GM18499 (cell line): ENCODE measurements at regions not wholly inside any gene's neighbourhood (a gene's known extent, or its start where the extent isn't known, plus 50 kb on each side); places are given as distances from the start of the nearest gene placed in this dataset.

Experiments
- ATAC-seq: cut with Tn5 transposase; IDR thresholded peaks from one replicate; pipeline ENCODE4 v1.9.1; 2021; ENCODE audit warnings: moderate number of reproducible peaks; ENCODE audit not compliant: insufficient read depth, unreplicated experiment

GRCh38 chr13:64997438-64997837 is 2232.7 kb downstream of the PCDH9 start:
- no peak for ATAC-seq

DNA sequence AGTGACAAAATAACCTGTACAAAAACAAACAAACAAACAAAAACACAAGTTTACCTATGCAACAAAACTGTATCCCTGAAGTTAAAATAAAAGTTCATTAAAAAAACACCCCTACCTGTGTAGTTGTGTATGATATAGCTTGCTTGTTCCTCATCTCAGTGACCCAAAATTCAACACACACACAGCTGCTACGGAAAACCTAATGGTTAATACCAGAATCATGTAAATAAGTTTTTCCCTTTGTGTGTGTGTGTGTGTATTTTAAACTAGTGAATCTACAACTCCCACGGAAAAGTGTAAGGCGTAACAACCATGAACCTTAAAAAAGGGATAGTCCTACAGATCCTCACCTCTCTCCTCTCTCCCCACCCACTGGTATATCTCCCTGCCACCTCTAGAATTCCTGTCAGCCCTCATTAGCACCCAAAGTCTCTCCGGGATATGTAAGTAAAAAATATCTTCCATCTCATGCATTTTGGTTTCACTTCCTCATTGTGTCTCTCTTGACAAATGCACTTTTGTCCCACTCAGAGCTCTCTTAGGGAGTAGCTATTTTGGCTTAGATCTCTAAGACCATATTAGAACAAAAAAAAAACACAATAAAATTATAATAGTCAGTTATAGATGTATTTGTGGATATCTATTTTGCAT is 2236.5 kb downstream of the PCDH9 start:
- ATAC-seq = no peak

DNA sequence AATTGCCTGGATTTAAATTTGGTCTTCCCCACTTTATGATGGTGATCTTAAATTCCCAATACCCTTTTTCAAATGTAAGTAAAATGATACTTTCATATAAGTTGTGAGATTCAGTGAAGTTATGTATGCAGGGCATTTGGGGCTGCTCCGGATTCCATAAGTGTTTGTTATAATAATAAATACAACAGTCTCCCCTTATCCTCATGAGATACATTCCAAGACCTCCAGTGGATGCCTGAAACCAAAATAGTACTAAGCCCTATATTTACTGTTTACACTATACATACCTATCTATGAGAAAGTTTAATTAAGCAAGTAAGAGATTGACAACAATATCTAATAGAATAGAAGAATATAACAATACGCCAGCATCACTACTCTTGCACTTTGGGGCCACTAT is 2237.8 kb downstream of the PCDH9 start:
- no peak for ATAC-seq

DNA sequence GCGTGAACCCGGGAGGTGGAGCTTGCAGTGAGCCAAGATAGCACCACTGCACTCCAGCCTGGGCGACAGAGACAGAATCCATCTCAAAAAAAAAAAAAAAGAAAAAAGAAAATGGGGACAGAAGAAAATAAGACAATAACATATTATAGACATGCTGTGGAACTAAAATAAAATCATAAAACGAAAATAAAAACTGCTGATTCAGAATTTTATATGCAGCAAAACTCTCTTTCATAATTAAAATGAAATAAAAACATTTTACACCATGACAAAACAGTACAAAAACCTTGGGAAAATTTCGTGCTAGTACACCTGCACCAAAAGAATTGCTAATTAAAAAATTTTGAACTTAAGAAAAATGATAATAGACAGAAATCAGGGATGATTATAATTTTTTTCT is 2245.1 kb downstream of the PCDH9 start:
- no peak for ATAC-seq

DNA sequence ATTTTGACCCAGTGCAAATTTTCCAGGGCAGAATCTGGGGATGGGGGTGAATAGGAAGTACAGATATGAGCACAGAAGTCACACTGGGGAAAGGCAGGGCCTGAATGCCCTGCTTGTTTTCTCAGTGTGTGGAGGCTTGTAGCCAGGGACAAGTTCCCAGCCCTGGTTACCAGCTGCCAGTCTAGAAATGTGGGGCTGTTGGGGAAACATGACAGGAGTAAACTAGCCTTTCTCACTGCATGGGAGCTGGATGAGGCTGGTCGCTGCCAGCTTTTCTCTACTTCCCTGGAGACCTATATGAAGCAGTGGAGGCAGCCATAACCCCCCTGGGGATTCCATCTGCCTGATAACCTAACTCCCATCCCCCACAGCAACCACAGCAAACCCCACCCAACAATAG is 2267.7 kb downstream of the PCDH9 start:
- ATAC-seq = no peak

- ATAC-seq = no peak
Measured at GRCh38 chr13:64959276-64959675, 2270.9 kb downstream of the PCDH9 start.

GRCh38 chr13:64958106-64958505 is 2272.0 kb downstream of the PCDH9 start:
- ATAC-seq = no peak

- ATAC-seq = no peak
Measured at GRCh38 chr13:64938660-64939059, 2291.5 kb downstream of the PCDH9 start.

DNA sequence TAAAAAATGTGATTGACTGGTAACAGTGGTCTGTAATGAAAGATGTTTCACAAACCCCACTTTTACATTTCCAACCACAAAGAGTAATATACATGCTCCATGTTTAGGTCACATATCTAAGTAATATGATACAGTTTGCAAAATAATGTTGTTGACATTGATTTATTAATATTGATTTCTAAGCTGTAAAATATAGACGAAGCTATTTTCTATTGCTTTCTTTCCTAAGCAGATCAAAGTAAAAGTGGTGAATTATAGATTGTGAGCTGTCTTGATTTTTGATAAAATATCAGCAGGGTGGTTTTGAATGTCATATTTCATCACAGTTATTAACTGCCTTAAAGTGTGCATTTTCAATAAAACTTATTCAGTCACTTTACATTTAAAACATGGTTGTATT is 2292.8 kb downstream of the PCDH9 start:
- no peak for ATAC-seq

- no peak for ATAC-seq
Measured at GRCh38 chr13:64936879-64937278, 2293.3 kb downstream of the PCDH9 start.

- ATAC-seq = no peak
Measured at GRCh38 chr13:64935441-64935840, 2294.7 kb downstream of the PCDH9 start.

GRCh38 chr13:64934569-64935362 is 2295.4 kb downstream of the PCDH9 start:
- ATAC-seq = no peak

DNA sequence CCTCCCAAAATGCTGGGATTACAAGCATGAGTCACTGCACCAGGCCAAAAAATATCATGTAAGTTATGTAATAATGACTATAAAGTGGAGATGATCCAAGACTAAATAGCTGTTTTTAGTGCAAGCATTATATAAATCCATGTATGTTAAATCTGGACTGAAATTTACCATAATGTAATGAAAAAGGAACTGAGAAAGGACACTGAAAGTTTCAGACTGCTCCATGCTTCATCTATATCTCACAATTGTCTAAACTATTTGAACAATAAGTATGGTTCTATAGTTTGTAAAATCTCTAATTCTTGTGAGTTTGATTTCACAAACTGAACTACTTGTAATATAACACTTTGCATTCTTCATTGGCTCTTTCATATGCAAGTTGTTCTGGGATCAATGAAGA is 2299.5 kb downstream of the PCDH9 start:
- no peak for ATAC-seq

DNA sequence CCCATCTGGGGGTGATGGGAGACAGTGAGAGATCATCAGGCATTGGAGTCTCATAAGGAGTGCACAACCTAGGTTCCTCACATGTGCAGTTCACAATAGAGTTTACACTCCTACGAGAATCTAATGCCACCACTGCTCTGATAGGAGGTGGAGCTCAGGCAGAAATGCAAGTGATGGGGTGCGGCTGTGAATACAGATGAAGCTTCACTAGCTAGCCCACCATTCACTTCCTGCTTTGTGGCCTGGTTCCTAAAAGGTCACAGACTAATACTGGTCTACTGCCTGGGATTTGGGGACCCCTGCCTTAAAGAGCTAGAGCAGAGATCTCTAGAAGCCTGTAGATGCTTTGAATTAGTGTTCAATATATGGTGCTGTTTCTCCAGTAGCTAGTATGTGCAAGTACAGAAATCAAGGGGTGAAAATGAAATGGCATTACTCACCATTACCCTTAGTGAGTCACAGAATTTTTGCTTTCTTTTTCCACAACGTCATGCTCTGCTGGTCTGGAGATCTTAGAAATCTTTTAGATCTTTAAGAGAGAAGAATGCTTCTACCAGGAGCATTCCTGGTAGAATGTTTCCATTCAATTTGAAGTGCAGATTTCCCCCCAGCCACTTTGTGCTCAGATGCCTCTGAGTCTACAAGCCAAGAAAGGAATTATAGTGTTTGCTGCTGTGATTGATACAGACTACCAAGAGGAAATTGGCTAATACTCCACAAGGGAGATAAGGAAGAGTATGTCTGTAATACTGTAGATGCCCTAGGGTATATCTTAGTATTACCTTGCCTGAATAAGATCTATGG is 2301.2 kb downstream of the PCDH9 start:
- ATAC-seq = no peak

GRCh38 chr13:64925727-64926126 is 2304.4 kb downstream of the PCDH9 start:
- no peak for ATAC-seq

DNA sequence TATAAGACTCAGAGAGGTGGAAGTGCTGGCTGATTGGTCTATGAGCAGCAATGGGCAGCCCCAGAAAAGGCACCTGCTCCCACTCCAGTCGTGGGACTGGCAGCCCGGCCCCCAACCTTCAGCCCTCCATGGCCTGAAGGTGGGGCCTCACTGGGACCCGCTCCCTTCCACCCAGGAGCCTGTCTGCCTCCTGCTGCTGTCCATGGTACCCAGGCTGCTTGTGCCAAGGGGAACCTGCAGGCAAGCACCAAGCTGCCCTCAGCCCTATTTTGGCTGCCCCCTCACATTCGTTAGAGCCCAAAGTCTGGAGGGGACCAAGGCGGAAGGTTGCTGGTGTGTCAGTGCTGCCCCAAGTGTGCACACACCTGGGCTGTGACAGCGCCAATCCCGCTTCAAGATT is 2304.9 kb downstream of the PCDH9 start:
- ATAC-seq = no peak

GRCh38 chr13:64924401-64924800 is 2305.7 kb downstream of the PCDH9 start:
- no peak for ATAC-seq

- ATAC-seq = no peak
Measured at GRCh38 chr13:64917566-64917965, 2312.6 kb downstream of the PCDH9 start.

DNA sequence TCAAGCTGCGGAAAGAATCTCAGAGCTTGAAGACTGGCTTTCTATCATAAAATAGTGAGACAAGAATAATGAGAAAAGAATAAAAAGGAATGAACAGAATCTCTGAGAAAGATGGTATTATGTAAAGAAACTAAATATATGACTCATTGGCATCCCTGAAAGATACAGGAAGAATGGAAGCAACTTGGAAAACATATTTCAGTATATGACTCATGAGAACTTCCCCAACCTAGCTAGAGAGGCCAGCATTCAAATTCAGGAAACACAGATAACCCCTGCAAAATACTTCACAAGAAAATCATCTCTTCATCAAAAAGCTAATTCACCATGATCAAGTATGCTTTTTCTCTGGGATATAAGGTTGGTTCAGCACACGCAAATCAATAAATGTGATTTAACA is 2318.0 kb downstream of the PCDH9 start:
- no peak for ATAC-seq

GRCh38 chr13:64910096-64910495 is 2320.0 kb downstream of the PCDH9 start:
- no peak for ATAC-seq

GRCh38 chr13:64909184-64909583 is 2321.0 kb downstream of the PCDH9 start:
- no peak for ATAC-seq
